Neural crest cell (in vitro differentiated cells): ENCODE measurements at regions not wholly inside any gene's neighbourhood (a gene's known extent, or its start where the extent isn't known, plus 50 kb on each side); places are given as distances from the start of the nearest gene placed in this dataset.

Experiments
- DNase-seq: peaks from one replicate; pipeline ENCODE4 v3.0.0; 2021; ENCODE audit warnings: low read depth, mixed read lengths, low spot score
- H3K27ac Mint-ChIP-seq: one replicate; pipeline ENCODE4 v1.8.0; 2021; ENCODE audit warnings: mild to moderate bottlenecking, mixed read lengths; ENCODE audit not compliant: unreplicated experiment
- H3K27me3 Mint-ChIP-seq: 2 replicates; pipeline ENCODE4 v1.8.0; 2021; ENCODE audit warnings: low read depth, mild to moderate bottlenecking, mixed read lengths
- H3K36me3 Mint-ChIP-seq: 2 replicates; pipeline ENCODE4 v1.8.0; 2021; ENCODE audit warnings: low read depth, mild to moderate bottlenecking, mixed read lengths
- H3K4me1 Mint-ChIP-seq: 2 replicates; pipeline ENCODE4 v1.8.0; 2021; ENCODE audit warnings: mixed read lengths
- H3K4me3 Mint-ChIP-seq: one replicate; pipeline ENCODE4 v1.8.0; 2021; ENCODE audit warnings: mild to moderate bottlenecking, mixed read lengths
- H3K9me3 Mint-ChIP-seq: 2 replicates; pipeline ENCODE4 v1.8.0; 2021; ENCODE audit warnings: mixed read lengths
- TF ChIP-seq, protein P1 (sequence below): fragments of 200-600 bp; sonication (generic); conservative IDR thresholded peaks from 2 replicates; pipeline ENCODE4 v1.5.0; 2021; ENCODE audit warnings: antibody characterized with exemption, mild to moderate bottlenecking

DNA sequence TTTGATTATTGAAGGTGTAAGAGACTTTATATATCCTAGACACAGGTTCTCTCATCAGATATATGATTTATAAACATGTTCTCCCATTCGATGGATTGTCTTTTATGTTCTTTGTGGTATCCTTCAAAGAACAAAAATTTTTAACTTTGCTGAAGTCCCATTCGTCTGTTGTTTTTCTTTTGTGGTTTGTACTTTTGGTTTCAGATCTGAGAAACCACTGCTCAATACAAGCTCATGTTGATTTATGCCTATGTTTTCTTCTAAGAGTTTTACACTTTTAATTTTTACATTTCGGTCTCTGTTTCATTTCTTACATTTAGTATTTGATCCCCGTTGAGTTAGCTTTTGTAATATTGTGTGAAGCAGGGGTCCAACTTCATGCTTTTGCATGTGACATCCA, 103.3 kb upstream of the SPRED1 start:
- Mint-ChIP-seq H3K4me3 (no peak overlapping the region), H3K27ac (no peak overlapping the region), H3K9me3 (peaks cover 17% of the 10 kb centered on the region), H3K27me3 (no peaks in the 10 kb centered on the region), H3K36me3 (peaks cover 15% of the 10 kb centered on the region), H3K4me1 (peaks cover 26% of the 10 kb centered on the region)
- no peak for DNase-seq
- TF ChIP-seq, protein P1, sequence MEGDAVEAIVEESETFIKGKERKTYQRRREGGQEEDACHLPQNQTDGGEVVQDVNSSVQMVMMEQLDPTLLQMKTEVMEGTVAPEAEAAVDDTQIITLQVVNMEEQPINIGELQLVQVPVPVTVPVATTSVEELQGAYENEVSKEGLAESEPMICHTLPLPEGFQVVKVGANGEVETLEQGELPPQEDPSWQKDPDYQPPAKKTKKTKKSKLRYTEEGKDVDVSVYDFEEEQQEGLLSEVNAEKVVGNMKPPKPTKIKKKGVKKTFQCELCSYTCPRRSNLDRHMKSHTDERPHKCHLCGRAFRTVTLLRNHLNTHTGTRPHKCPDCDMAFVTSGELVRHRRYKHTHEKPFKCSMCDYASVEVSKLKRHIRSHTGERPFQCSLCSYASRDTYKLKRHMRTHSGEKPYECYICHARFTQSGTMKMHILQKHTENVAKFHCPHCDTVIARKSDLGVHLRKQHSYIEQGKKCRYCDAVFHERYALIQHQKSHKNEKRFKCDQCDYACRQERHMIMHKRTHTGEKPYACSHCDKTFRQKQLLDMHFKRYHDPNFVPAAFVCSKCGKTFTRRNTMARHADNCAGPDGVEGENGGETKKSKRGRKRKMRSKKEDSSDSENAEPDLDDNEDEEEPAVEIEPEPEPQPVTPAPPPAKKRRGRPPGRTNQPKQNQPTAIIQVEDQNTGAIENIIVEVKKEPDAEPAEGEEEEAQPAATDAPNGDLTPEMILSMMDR, result no peak

DNA sequence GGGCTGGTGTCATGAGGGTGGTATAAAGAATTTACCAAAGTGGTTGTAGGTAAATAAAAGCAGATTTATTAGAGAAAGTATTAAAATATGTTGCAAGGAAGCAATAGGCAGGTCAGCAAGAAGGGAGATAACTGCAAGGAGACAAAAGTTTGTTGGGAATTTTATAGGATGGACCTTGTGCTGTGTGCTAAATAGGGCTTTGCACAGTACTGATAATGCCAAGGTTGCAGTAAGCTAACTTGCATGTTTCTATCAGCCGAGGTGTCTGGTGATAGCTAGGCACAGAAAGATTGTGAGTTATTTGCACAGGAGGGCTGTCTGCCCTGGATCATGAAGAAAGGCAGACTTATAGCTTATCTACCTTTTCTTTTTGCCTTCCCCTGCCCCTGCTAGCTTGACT, 102.5 kb upstream of the SPRED1 start:
- Mint-ChIP-seq H3K27me3 (no peaks in the 10 kb centered on the region), H3K9me3 (peaks cover 17% of the 10 kb centered on the region), H3K4me3 (no peak overlapping the region), H3K27ac (no peak overlapping the region), H3K36me3 (peaks cover 15% of the 10 kb centered on the region), H3K4me1 (peaks cover 22% of the 10 kb centered on the region)
- TF ChIP-seq, protein P1, result no peak
- DNase-seq, result no peak

DNA sequence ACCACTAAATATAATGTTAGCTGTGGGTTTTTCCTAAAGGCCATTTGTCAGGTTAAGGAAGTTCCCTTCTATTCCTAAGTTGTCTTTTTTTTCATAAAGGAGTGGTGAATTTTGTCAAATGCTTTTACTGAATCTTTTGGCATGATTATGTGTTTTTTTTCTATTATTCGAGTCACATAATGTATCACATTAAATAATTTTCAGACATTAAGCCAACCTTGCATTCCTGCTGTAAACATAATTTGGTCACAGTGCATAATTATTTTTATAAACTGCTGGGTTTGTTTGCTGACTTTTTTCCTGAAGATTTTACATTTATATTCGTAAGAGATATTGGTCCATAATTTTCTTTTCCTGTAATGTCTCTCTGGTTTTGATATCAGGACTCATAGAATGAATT, 101.8 kb upstream of the SPRED1 start:
- no peak for DNase-seq
- peaks cover 15% of the 10 kb centered on the region for H3K36me3 Mint-ChIP-seq
- peaks cover 18% of the 10 kb centered on the region for H3K9me3 Mint-ChIP-seq
- no peak overlapping the region for H3K4me3 Mint-ChIP-seq
- no peaks in the 10 kb centered on the region for H3K27me3 Mint-ChIP-seq
- H3K27ac Mint-ChIP-seq, result no peak overlapping the region
- TF ChIP-seq, protein P1, result no peak
- H3K4me1 Mint-ChIP-seq, result peaks cover 16% of the 10 kb centered on the region

DNA sequence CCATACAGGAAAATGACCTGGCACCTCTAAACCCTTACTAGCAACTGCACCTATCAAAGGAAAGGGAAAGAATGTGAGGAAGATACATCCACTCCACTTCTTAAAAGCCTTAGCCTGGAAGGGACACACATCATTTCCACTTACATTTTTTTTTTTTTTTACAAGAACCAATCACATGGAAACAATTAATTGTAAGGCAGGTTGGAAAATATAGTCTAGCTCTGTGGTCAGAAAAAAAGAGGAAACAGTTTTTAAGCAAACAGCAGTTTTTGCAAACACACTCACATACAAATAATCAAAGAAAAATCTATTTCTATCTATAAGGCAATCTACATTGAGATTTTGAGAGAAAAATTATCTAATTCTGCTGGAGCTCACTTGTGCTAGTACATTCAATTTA, 98.9 kb upstream of the SPRED1 start:
- H3K4me1 Mint-ChIP-seq, result peaks cover 2% of the 10 kb centered on the region
- H3K27ac Mint-ChIP-seq, result no peak overlapping the region
- peaks cover 15% of the 10 kb centered on the region for H3K36me3 Mint-ChIP-seq
- peaks cover 25% of the 10 kb centered on the region for H3K9me3 Mint-ChIP-seq
- H3K4me3 Mint-ChIP-seq, result no peak overlapping the region
- no peaks in the 10 kb centered on the region for H3K27me3 Mint-ChIP-seq
- DNase-seq, result no peak
- TF ChIP-seq, protein P1, result no peak

DNA sequence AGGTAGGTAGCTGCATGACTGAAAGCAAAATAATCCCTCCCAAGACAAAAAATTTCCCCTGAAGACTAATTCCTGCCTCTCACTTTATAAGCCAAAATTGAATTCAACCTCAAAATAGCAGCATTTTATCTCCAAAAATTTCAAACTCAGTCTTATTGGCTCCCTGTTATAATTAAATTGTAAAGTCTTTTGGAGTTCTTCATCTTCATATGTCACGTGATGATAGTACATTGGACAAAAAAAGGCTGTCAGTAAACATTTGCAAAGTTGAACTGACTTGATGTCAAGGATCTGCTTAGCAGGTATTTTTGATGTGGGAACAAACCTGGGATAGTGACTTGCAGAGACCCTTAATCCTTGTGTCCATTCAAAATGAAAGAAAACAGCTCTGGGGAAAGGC, 98.4 kb upstream of the SPRED1 start:
- peaks cover 15% of the 10 kb centered on the region for H3K36me3 Mint-ChIP-seq
- TF ChIP-seq, protein P1, result no peak
- H3K9me3 Mint-ChIP-seq, result peaks cover 25% of the 10 kb centered on the region

DNA sequence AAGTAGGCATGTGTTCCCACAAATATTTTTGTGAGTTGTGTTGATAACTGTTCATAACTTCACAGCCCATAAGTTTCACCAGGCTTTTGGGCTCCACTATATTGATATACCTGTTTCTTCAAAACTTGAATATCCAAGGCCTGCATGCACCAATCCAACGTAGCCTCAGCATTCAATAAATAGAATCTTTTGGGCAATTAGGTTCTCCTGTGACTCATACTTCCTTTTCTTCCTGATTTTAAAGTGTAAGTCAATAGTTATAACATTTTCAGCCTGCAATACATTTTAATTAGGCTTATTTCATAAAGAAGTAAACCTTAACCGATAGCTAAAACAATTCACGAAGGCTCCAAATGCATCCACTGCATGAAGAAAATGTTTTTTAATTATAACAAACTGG, 97.8 kb upstream of the SPRED1 start:
- DNase-seq, result no peak

More for the DNA sequence above, 98.4 kb upstream of the SPRED1 start:
- DNase-seq, result no peak
- Mint-ChIP-seq H3K4me3 (no peak overlapping the region), H3K27ac (no peak overlapping the region), H3K4me1 (peaks cover 6% of the 10 kb centered on the region), H3K27me3 (no peaks in the 10 kb centered on the region)

More for the DNA sequence above, 97.8 kb upstream of the SPRED1 start:
- Mint-ChIP-seq H3K4me3 (no peak overlapping the region), H3K27ac (no peak overlapping the region), H3K4me1 (peaks cover 6% of the 10 kb centered on the region), H3K36me3 (peaks cover 12% of the 10 kb centered on the region), H3K9me3 (peaks cover 22% of the 10 kb centered on the region), H3K27me3 (no peaks in the 10 kb centered on the region)
- TF ChIP-seq, protein P1, result no peak
